Central memory CD8-positive, alpha-beta T cell (primary cell): ENCODE measurements at regions not wholly inside any gene's neighbourhood (a gene's known extent, or its start where the extent isn't known, plus 50 kb on each side); places are given as distances from the start of the nearest gene placed in this dataset.

Experiments
- ATAC-seq: fragments of 150-1000 bp; cut with Tn5 transposase; replicated peaks from 2 replicates; pipeline ENCODE4 v1.10.0; 2022; ENCODE audit warnings: mild to moderate bottlenecking, moderate FRiP score, moderate number of reproducible peaks; ENCODE audit not compliant: poor library complexity, severe bottlenecking; ENCODE audit errors: extremely low read depth
- DNase-seq, 2 donors: peaks; one replicate each; pipeline ENCODE4 v3.0.0; 2021; ENCODE audit warnings: low spot score in 2 of 2
- H3K27ac Mint-ChIP-seq: one replicate; pipeline ENCODE4 v1.8.0; 2022; ENCODE audit warnings: low read depth, mild to moderate bottlenecking, moderate library complexity, mixed read lengths
- H3K27me3 Mint-ChIP-seq: one replicate; pipeline ENCODE4 v1.8.0; 2022; ENCODE audit warnings: mixed read lengths
- H3K36me3 Mint-ChIP-seq: one replicate; pipeline ENCODE4 v1.8.0; 2022; ENCODE audit warnings: mild to moderate bottlenecking, moderate library complexity, mixed read lengths; ENCODE audit not compliant: insufficient read depth
- H3K4me1 Mint-ChIP-seq: one replicate; pipeline ENCODE4 v1.8.0; 2022; ENCODE audit warnings: mixed read lengths
- H3K4me3 Mint-ChIP-seq: one replicate; pipeline ENCODE4 v1.8.0; 2022; ENCODE audit warnings: mild to moderate bottlenecking, moderate library complexity, mixed read lengths
- H3K9me3 Mint-ChIP-seq: one replicate; pipeline ENCODE4 v1.8.0; 2022; ENCODE audit warnings: mixed read lengths

GRCh38 chr12:116647813-116648212 lies 88.6 kb downstream of the MAP1LC3B2 start:
- Mint-ChIP-seq H3K36me3 (no peaks in the 10 kb centered on the region), H3K9me3 (peaks cover 10% of the 10 kb centered on the region), H3K4me3 (no peak overlapping the region), H3K27me3 (peaks cover 52% of the 10 kb centered on the region), H3K4me1 (no peaks in the 10 kb centered on the region), H3K27ac (no peak overlapping the region)
- ATAC-seq (no peak), DNase-seq (no peak)

- Mint-ChIP-seq H3K9me3 (peaks cover 10% of the 10 kb centered on the region), H3K4me1 (no peaks in the 10 kb centered on the region), H3K4me3 (no peak overlapping the region), H3K27me3 (peaks cover 45% of the 10 kb centered on the region), H3K36me3 (no peaks in the 10 kb centered on the region), H3K27ac (no peak overlapping the region)
- no peak for DNase-seq
- ATAC-seq, result no peak
Measured at GRCh38 chr12:116646901-116647300, 87.7 kb downstream of the MAP1LC3B2 start.

GRCh38 chr12:116644806-116645205 lies 85.6 kb downstream of the MAP1LC3B2 start:
- Mint-ChIP-seq H3K27ac (no peak overlapping the region), H3K9me3 (peaks cover 10% of the 10 kb centered on the region), H3K4me1 (no peaks in the 10 kb centered on the region), H3K36me3 (no peaks in the 10 kb centered on the region), H3K4me3 (no peak overlapping the region), H3K27me3 (peaks cover 27% of the 10 kb centered on the region)
- no peak for DNase-seq
- ATAC-seq, result no peak

- ATAC-seq, result no peak
- Mint-ChIP-seq H3K4me3 (no peak overlapping the region), H3K9me3 (peaks cover 4% of the 10 kb centered on the region), H3K4me1 (no peaks in the 10 kb centered on the region), H3K36me3 (no peaks in the 10 kb centered on the region), H3K27ac (no peak overlapping the region), H3K27me3 (peaks cover 5% of the 10 kb centered on the region)
- DNase-seq, result no peak
Measured at GRCh38 chr12:116642683-116643082, 83.5 kb downstream of the MAP1LC3B2 start.

GRCh38 chr12:116642106-116642505 lies 82.9 kb downstream of the MAP1LC3B2 start:
- DNase-seq, result no peak
- Mint-ChIP-seq H3K4me3 (no peak overlapping the region), H3K27ac (no peak overlapping the region), H3K36me3 (no peaks in the 10 kb centered on the region), H3K9me3 (peaks cover 4% of the 10 kb centered on the region), H3K27me3 (no peaks in the 10 kb centered on the region), H3K4me1 (no peaks in the 10 kb centered on the region)
- no peak for ATAC-seq

- no peak for DNase-seq
- Mint-ChIP-seq H3K4me1 (no peaks in the 10 kb centered on the region), H3K27ac (no peak overlapping the region), H3K9me3 (peaks cover 4% of the 10 kb centered on the region), H3K27me3 (peaks cover 15% of the 10 kb centered on the region), H3K36me3 (no peaks in the 10 kb centered on the region), H3K4me3 (no peak overlapping the region)
- no peak for ATAC-seq
Measured at GRCh38 chr12:116640281-116640680, 81.1 kb downstream of the MAP1LC3B2 start.

- Mint-ChIP-seq H3K4me3 (no peak overlapping the region), H3K27me3 (peaks cover 20% of the 10 kb centered on the region), H3K36me3 (no peaks in the 10 kb centered on the region), H3K27ac (no peak overlapping the region), H3K9me3 (peaks cover 4% of the 10 kb centered on the region), H3K4me1 (no peaks in the 10 kb centered on the region)
- ATAC-seq, result no peak
- no peak for DNase-seq
Measured at GRCh38 chr12:116639765-116640164, 80.6 kb downstream of the MAP1LC3B2 start.

GRCh38 chr12:116638376-116638775 lies 79.2 kb downstream of the MAP1LC3B2 start:
- Mint-ChIP-seq H3K9me3 (no peaks in the 10 kb centered on the region), H3K36me3 (no peaks in the 10 kb centered on the region), H3K4me3 (no peak overlapping the region), H3K27ac (no peak overlapping the region), H3K27me3 (peaks cover 34% of the 10 kb centered on the region), H3K4me1 (no peaks in the 10 kb centered on the region)
- no peak for ATAC-seq
- DNase-seq, result no peak

GRCh38 chr12:116637589-116638150 lies 78.5 kb downstream of the MAP1LC3B2 start:
- no peaks in the 10 kb centered on the region for H3K36me3 Mint-ChIP-seq
- no peaks in the 10 kb centered on the region for H3K9me3 Mint-ChIP-seq
- no peak overlapping the region for H3K27ac Mint-ChIP-seq
- no peak overlapping the region for H3K4me3 Mint-ChIP-seq
- H3K27me3 Mint-ChIP-seq, result peaks cover 41% of the 10 kb centered on the region
- DNase-seq (no peak), ATAC-seq (no peak)
- no peaks in the 10 kb centered on the region for H3K4me1 Mint-ChIP-seq

GRCh38 chr12:116636608-116637519 lies 77.7 kb downstream of the MAP1LC3B2 start:
- Mint-ChIP-seq H3K36me3 (no peaks in the 10 kb centered on the region), H3K27ac (no peak overlapping the region), H3K4me3 (no peak overlapping the region), H3K9me3 (no peaks in the 10 kb centered on the region), H3K27me3 (peaks cover 49% of the 10 kb centered on the region), H3K4me1 (no peaks in the 10 kb centered on the region)
- ATAC-seq, result no peak
- no peak for DNase-seq

GRCh38 chr12:116635487-116635886 lies 76.3 kb downstream of the MAP1LC3B2 start:
- no peak overlapping the region for H3K27ac Mint-ChIP-seq
- ATAC-seq (no peak), DNase-seq (no peak)
- H3K4me3 Mint-ChIP-seq, result no peak overlapping the region
- H3K36me3 Mint-ChIP-seq, result no peaks in the 10 kb centered on the region
- H3K4me1 Mint-ChIP-seq, result no peaks in the 10 kb centered on the region
- peaks cover 58% of the 10 kb centered on the region for H3K27me3 Mint-ChIP-seq
- no peaks in the 10 kb centered on the region for H3K9me3 Mint-ChIP-seq

GRCh38 chr12:116633476-116633875 lies 74.3 kb downstream of the MAP1LC3B2 start:
- no peak for DNase-seq
- peaks cover 78% of the 10 kb centered on the region for H3K27me3 Mint-ChIP-seq
- H3K4me1 Mint-ChIP-seq, result no peaks in the 10 kb centered on the region
- H3K27ac Mint-ChIP-seq, result no peak overlapping the region
- no peak overlapping the region for H3K4me3 Mint-ChIP-seq
- no peaks in the 10 kb centered on the region for H3K36me3 Mint-ChIP-seq
- ATAC-seq, result no peak
- no peaks in the 10 kb centered on the region for H3K9me3 Mint-ChIP-seq

- Mint-ChIP-seq H3K4me1 (no peaks in the 10 kb centered on the region), H3K4me3 (no peak overlapping the region), H3K27me3 (peaks cover 86% of the 10 kb centered on the region), H3K27ac (no peak overlapping the region), H3K9me3 (no peaks in the 10 kb centered on the region), H3K36me3 (no peaks in the 10 kb centered on the region)
- DNase-seq, result no peak
- no peak for ATAC-seq
Measured at GRCh38 chr12:116631619-116632018, 72.4 kb downstream of the MAP1LC3B2 start.
